Activated naive CD4-positive, alpha-beta T cell treated with anti-CD3 and anti-CD28 coated beads, Interleukin-2, amount 50 U/mL, for 72 hours (primary cell): ENCODE measurements at regions not wholly inside any gene's neighbourhood (a gene's known extent, or its start where the extent isn't known, plus 50 kb on each side); places are given as distances from the start of the nearest gene placed in this dataset.
"Not testable (repeated sequence)": the region's sequence is repeated elsewhere in the genome, so short reads cannot be mapped to it uniquely, and the experiment has no call there.

Experiments used
- ATAC-seq, 2 donors: fragments of 150-1000 bp; cut with Tn5 transposase; 2 replicates each; pipeline ENCODE4 v1.10.0; 2021; ENCODE audit warnings: mild to moderate bottlenecking in 2 of 2, moderate library complexity in 2 of 2
- DNase-seq, 2 donors: peaks; one replicate each; pipeline ENCODE4 v3.0.0; 2021 to 2022; ENCODE audit warnings: low spot score in 2 of 2
- H3K27ac Mint-ChIP-seq, 2 donors: one replicate each; pipeline ENCODE4 v1.8.0; 2022; ENCODE audit warnings: mild to moderate bottlenecking in 2 of 2, mixed read lengths in 2 of 2
- H3K36me3 Mint-ChIP-seq, 2 donors: one replicate each; pipeline ENCODE4 v1.8.0; 2022; ENCODE audit warnings: mixed read lengths in 2 of 2
- H3K9me3 Mint-ChIP-seq, 2 donors: one replicate each; pipeline ENCODE4 v1.8.0; 2022; ENCODE audit warnings: mixed read lengths in 2 of 2

DNA sequence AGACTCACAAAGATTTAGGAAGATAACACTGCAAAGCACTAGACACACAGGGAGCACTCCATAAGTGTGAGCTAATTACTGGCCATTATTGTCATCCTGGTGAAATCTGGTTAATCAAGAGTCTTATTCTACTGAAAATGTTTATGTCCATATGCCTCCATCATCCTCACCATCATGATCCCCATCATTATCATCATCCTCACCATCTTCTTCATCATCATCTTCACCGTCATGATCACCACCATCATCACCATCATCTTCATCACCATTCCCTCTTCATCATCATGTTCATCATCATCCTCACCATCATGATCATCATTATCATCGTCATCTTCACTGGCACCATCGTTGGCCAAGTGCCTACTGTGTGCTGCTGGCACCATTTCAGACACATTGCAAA is 76.3 kb upstream of the CARD11 start:
- DNase-seq, result no peak
- Mint-ChIP-seq H3K27ac (peak overlapping the region in 1 of 2 donors; percentile 21), H3K9me3 (peaks cover 17 to 30% of the 10 kb centered on the region in 2 donors), H3K36me3 (peaks cover 27 to 29% of the 10 kb centered on the region in 2 donors)
- ATAC-seq, result no peak

DNA sequence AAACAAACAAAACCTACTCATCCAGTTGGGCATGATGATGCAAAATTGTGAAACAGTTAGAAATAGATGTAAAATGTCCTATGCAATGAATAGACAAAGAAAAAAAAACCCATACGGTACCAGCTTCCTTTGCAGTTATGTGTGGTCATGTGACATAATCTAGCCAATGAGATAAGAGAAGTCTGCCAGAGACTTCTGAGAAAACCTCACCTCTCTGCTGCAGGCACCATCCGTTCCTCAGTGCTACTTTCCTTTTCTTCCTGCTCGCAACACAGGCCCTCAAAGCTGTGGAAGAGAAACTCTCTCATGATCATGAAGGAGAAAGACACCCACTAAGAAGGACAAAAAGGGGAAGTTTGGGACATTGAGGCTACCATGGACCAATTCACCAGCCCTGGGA is 76.8 kb upstream of the CARD11 start:
- peak overlapping the region in 1 of 2 donors; percentile 21 for H3K27ac Mint-ChIP-seq
- peak in 1 of 2 donors; percentile 82 for ATAC-seq
- H3K36me3 Mint-ChIP-seq, result peaks cover 27 to 29% of the 10 kb centered on the region in 2 donors
- peaks cover 16 to 27% of the 10 kb centered on the region in 2 donors for H3K9me3 Mint-ChIP-seq
- DNase-seq, result no peak

DNA sequence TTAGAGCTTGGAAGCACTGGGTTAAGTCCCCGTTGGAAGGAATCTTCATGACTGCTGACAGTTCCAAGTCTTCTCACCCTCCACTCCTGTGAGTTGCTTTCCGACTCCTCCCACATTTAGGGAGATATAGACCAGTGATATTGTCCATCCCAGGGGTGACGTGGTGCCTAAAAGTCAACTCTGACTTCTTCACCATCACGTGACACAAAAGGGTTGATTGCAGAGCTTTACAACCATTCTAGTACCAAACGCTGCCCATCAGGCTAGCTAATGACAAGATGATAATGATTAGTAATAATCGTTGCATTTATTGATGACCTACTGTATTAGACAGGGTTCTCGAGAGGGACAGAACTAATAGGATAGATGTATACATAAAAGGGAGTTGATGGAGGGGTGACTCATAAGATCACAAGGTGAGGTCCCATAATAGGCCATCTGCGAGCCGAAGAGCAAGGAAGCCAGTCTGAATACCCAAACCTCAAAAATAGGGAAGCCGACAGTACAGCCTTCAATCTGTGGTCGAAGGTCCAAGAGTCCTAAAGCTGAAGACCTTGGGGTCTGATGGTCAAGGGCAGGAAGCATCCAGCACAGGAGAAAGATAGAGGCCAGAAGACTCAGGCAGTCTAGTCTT is 85.3 kb upstream of the CARD11 start:
- H3K27ac Mint-ChIP-seq, result no peak overlapping the region
- no peak for DNase-seq
- ATAC-seq, result no peak
- peaks cover 8 to 13% of the 10 kb centered on the region in 2 donors for H3K9me3 Mint-ChIP-seq
- peaks cover 8 to 12% of the 10 kb centered on the region in 2 donors for H3K36me3 Mint-ChIP-seq

DNA sequence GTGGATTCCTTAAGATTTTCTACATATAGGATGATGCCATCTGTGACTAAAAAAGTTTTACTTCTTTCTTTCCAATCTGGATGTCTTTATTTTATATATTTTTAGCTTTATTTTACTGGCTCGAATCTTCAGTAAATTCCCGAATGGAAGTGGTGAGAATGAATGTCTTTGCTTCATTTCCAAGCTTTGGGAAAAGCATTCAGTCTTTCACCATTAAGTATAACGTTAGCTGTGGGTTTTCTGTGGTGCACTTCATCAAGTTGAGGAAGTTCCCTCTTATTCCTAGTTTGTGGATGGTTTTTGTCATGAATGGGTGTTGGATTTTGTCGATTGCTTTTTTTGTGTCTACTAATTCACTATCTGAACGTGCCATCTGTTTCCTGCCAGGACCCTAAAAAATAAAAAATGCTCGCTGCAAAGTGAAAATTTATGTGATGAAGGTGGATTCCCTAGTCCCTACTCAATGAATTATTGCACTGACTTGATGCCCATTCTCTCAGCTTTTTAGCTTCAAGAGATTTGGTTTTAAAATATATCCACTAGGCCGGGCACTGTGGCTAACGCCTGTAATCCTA is 90.2 kb upstream of the CARD11 start:
- Mint-ChIP-seq H3K9me3 (peaks cover 8 to 13% of the 10 kb centered on the region in 2 donors), H3K27ac (no peak overlapping the region), H3K36me3 (peaks cover 7 to 8% of the 10 kb centered on the region in 2 donors)
- ATAC-seq (no peak), DNase-seq (no peak)

DNA sequence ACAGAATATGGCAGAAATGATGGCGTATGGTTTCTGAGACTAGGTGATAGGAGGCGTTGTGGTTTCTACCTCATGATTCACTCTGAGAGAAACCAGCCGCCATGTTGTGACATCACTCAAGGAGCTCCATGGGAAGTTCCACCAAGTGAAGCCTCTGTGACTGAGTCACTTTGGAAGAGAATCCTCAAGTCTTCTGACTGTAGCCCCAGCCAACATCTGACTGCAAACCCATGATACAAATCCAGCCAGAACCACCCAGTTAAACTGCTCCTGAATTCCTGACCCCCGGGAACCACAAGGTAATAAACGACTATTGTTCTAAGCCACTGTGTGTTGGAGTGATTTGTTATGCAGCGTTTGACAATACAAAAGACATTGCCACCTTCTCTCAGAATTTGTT is 91.1 kb upstream of the CARD11 start:
- Mint-ChIP-seq H3K9me3 (peaks cover 8 to 13% of the 10 kb centered on the region in 2 donors), H3K27ac (peak overlapping the region in 1 of 2 donors; percentile 24), H3K36me3 (peaks cover 7 to 8% of the 10 kb centered on the region in 2 donors)
- DNase-seq (no peak), ATAC-seq (peak; percentile 75 to 76)

DNA sequence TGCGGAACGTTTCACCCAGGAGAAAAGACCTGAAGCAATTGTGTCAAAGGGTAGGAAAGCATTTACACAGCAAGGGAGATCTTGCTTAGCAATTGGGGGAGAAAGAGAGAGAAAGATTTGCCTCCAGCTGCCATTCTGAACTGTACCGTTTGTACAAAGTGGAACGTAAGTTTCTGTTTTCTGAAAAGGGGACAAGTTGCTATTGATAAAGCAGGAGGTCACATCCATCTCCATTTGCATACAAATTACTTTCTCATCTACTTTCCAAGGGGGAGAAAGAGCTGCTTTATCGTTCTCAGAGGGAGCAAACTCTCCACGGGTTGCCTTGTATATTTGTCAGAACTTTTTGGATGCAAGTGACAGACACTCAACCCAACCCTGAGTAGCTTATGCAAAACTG is 92.0 kb upstream of the CARD11 start:
- peaks cover 7 to 8% of the 10 kb centered on the region in 2 donors for H3K36me3 Mint-ChIP-seq
- no peak overlapping the region for H3K27ac Mint-ChIP-seq
- DNase-seq (no peak), ATAC-seq (no peak)
- peaks cover 8 to 9% of the 10 kb centered on the region in 2 donors for H3K9me3 Mint-ChIP-seq

DNA sequence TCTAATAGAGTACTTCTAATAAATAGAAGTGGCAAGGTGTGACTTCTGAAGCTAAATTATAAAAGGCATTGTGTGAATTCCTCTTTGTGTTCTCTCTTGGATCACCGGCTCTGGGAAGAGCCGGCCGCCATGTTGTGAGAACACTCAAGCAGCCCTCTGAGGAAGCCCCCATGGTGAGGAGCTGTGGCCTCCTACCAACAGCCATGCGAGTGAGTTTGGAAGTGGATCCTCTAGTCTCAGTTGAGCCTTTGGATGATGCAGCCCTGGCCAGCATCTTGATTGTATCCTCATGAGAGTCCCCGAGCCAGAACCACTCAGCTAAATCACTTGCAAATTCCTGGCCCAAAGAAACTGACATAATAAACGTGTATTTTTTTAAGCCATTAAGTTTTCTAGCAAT is 94.5 kb upstream of the CARD11 start:
- DNase-seq (no peak), ATAC-seq (no peak)
- H3K9me3 Mint-ChIP-seq, result no peaks in the 10 kb centered on the region
- no peaks in the 10 kb centered on the region for H3K36me3 Mint-ChIP-seq
- H3K27ac Mint-ChIP-seq, result no peak overlapping the region

DNA sequence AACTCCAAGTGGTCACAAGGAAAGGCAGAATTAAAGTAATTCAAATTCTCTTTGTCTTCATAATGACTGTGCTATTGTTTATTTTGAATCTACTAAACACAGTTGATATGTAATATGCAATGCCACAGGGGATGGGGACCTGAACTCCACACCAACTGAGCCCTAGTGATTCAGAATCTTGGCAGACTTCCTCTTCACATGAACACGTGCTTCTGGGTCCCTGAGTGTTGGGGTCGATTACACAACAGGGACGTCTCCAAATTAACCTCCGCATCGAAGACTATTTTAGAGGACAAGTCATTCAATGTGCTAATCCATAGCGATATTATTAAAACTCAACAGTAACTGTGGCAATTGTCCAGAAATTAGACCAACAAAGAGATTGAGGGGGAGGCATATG is 95.3 kb upstream of the CARD11 start:
- Mint-ChIP-seq H3K36me3 (no peaks in the 10 kb centered on the region), H3K27ac (no peak overlapping the region), H3K9me3 (no peaks in the 10 kb centered on the region)
- DNase-seq, result no peak
- ATAC-seq, result no peak

DNA sequence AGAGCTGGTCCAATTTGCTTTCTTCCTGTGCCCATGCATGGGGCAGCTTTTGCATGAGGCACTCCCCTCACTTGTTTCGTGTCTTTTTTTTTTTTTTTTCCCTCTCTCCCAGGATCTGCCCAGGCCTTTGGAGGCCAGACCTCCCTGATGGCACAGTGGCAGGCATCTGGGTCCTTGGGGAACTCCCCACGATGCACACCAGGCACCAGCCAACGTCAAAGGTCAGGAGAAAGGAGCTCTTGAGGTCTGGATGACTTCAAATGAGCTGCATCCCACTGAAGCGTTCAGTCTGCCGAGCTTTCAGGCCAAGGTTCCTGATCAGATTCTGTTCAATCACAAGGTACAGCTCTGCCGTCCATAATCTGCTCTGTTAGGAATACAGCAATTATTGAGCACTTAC is 97.2 kb upstream of the CARD11 start:
- Mint-ChIP-seq H3K36me3 (no peaks in the 10 kb centered on the region), H3K9me3 (no peaks in the 10 kb centered on the region), H3K27ac (no peak overlapping the region)
- no peak for DNase-seq
- ATAC-seq, result no peak

DNA sequence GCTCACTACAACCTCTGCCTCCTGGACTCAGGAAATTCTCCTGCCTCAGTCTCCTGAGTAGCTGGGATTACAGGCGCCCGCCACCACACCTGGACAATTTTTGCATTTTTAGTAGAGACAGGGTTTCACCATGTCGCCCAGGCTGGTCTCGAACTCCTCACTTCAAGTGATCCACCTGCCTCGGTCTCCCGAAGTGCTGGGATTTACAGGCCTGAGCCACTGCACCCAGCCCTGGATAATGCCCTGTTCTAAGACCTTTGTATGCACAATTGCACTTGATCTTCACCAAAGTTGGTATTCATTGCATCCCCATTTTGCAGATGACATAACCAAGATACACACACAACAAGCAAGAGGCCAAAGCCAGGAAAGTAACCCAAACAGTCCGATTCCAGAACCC is 97.7 kb upstream of the CARD11 start:
- no peaks in the 10 kb centered on the region for H3K9me3 Mint-ChIP-seq
- H3K27ac Mint-ChIP-seq, result no peak overlapping the region

DNA sequence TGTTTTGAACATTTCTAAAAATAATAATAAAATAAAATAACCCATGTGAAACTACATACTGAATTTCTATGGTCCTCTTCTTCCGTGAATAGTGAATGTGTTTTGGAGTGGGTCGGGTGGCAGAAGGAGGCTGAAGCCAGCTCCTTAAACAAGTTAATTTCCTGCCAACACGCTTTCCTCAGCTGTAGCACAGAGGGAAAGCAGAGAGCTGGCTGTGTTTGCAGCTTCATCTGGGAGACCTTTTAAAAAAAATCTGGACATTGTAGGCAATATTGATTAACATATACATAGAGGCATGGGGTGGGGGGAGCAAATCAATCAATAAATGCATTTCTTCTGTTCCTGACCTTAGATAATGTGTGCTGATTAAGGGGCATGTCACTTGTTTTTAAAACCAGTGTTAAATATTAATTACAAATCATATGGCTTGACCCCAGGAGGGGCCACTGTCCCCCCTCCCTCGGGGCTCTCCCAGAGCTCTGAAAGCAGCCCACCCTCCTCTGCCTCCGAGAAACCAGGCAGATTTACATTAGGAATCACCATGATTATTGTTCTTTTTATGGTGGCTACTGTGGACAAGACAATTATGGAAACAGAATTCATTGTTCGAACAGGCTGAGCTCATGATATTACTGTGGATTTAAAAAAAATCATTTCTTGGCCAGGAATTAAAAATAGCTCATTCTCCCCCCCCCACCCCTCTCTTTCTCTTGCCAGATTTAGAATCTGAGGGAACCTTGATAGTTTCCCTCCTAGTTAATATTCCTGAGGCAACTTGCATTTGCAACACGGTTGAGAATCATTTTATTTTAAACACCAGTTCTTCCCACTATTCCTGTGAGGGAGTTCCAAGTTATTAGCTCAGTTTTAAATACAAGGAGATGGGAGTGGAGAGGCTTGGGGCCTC is 100.5 kb upstream of the CARD11 start:
- H3K9me3 Mint-ChIP-seq, result no peaks in the 10 kb centered on the region

More for the DNA sequence above, 97.7 kb upstream of the CARD11 start:
- ATAC-seq, result no peak
- H3K36me3 Mint-ChIP-seq, result no peaks in the 10 kb centered on the region
- no peak for DNase-seq

DNA sequence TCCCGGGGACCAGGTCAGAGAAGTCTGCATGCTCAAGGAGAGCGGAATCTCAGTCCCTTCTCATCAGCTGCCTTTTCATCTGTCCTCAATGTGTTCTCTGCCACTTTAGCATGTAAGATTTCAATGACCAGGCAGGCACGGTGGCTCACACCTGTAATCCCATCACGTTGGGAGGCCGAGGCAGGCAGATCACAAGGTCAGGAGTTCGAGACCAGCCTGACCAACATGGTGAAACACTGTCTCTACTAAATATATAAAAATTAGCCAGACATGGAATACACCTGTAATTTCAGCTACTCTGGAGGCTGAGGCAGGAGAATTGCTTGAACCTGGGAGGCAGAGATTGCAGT is 101.1 kb upstream of the CARD11 start:
- DNase-seq, H3K36me3 Mint-ChIP-seq, ATAC-seq, H3K27ac Mint-ChIP-seq, H3K9me3 Mint-ChIP-seq: not testable (repeated sequence)

More for the DNA sequence above, 100.5 kb upstream of the CARD11 start:
- ATAC-seq (no peak), DNase-seq (no peak)
- H3K27ac Mint-ChIP-seq, result no peak overlapping the region
- H3K36me3 Mint-ChIP-seq, result no peaks in the 10 kb centered on the region

DNA sequence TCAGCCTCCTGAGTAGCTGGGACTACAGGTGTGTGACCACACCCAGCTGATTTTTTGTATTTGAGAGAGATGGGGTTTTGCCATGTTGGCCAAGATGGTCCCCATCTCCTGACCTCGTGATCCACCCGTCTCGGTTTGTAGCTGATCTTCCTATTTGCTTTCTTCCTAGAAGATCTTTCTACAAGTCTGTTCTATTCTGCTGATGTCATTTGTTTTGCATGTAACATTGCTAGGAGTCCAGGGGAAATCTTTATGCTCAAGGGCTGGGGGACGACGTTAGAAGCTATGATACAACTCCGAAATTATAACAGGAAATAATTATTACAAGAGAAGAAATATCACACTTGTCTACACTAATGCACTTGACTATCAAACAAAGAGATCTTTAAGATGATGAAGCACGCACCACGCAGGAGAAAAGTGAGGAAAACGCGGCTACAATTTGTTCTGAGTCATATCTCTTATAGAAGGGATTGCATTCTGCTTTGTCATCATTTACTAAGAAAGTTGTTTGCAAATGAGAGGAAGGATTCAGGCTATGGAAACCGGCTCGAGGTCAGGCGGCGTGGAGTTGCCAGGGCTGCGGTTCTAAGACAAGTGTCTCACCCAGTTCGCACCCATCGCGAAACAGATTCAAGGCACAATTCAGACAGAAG is 103.0 kb upstream of the CARD11 start:
- DNase-seq (peak in 1 of 2 donors; percentile 20), ATAC-seq (peak; percentile 13 to 41)
- Mint-ChIP-seq H3K9me3 (no peaks in the 10 kb centered on the region), H3K36me3 (no peaks in the 10 kb centered on the region), H3K27ac (no peak overlapping the region)

DNA sequence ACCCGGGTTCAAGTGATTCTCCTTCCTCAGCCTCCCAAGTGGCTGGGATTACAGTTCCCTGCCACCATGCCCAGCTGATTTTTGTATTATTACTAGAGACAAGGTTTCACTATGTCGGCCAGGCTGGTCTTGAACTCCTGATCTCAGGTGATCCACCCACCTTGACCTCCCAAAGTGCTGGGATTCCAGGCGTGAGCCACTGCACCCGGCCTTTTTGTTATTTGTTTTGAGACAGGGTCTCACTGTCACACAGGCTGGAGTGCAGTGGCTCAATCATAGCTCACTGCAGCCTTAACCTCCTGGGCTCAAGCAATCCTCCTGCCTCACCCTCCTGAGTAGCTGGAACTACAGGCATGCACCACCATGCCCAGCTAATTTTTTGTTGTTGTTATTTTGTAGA is 104.8 kb upstream of the CARD11 start:
- DNase-seq, result peak in 1 of 2 donors; percentile 30
- not testable (repeated sequence) for H3K36me3 Mint-ChIP-seq, ATAC-seq, H3K27ac Mint-ChIP-seq, H3K9me3 Mint-ChIP-seq

DNA sequence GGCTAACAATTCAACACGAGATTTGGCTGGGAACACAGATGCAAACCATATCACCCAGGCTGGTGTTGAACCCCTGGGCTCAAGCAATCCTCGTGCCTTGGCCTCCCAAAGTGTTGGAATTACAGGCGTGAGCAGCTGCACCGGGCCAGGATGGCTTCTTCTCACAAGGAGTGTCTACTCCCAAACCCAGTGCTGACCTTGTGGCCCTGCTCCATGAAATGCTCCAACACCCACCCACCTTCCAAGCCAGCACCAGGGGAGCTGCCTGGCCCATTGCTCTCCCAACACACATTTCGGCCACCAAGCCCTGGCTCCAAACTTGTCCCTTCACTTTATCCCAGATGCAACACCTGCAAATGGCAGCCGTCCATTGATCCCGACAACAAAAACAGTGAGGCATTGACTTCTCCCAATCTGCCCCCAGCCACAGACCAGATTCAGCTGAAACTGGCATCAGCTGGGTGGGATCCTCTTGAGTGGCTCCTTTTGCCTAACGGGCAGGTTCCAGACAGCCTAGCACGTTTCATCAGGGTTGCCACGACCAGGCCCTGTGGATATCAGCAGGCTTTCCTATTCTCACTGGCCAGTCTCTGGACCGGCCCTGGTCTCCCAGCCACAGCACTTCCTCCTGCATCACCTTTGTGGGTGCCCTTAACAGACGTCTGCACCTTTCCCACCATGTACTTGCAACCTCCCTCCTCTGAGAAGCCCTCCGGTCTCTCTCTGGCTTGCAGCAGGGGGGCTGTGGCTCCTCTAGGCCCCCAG is 105.7 kb upstream of the CARD11 start:
- H3K9me3 Mint-ChIP-seq, result no peaks in the 10 kb centered on the region
- DNase-seq (peak in 1 of 2 donors; percentile 48), ATAC-seq (no peak)
- H3K27ac Mint-ChIP-seq, result no peak overlapping the region
- H3K36me3 Mint-ChIP-seq, result no peaks in the 10 kb centered on the region

DNA sequence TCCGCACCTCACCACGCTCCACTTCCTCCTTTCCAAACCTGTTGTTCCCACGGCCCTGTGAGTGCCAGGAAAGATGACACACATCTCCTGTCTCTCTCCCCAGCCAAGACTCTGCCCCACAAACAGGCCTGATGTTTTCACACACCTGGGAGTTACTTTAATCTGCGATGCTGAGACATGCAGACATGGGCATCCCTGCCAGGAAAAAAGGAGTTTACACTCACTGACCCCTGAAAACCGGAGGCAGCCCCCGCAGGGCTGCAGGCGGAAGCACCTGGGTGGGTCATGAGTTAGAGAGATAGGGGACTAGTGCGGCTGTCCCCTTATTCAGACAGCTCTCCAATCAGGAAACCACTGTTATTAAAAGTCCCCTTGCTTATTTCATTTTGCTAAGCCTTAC is 106.4 kb upstream of the CARD11 start:
- H3K36me3 Mint-ChIP-seq, result no peaks in the 10 kb centered on the region
- H3K27ac Mint-ChIP-seq, result no peak overlapping the region
- ATAC-seq (no peak), DNase-seq (peak in 1 of 2 donors; percentile 42)
- H3K9me3 Mint-ChIP-seq, result no peaks in the 10 kb centered on the region
